AG08395 (cell line): ENCODE measurements at regions not wholly inside any gene's neighbourhood (a gene's known extent, or its start where the extent isn't known, plus 50 kb on each side); places are given as distances from the start of the nearest gene placed in this dataset.

Experiments
- DNase-seq: peaks from one replicate; pipeline ENCODE4 v3.0.0; 2012; ENCODE audit warnings: mixed read lengths, low spot score

GRCh38 chr10:121032460-121032859 is 181.3 kb downstream of the WDR11 start:
- DNase-seq, result no peak

DNA sequence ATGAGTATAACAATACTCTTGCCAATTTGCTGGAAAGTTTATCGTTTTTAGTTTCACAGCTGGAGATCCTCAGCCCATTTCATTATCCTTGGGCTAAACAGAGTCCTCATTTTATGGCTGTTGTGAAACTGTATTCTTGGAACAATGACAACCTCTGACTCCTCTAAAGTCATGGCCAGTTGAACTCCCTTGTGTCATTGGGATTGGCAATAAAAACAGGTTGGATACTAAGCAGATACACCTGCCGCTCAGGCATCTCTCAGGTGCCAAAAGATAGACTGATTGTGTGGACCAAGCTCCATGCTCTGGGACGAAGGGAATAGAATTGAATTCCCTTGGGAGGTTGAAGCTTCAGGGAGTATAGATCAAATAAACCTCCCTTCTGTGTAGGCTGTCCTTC is 182.2 kb downstream of the WDR11 start:
- no peak for DNase-seq

DNA sequence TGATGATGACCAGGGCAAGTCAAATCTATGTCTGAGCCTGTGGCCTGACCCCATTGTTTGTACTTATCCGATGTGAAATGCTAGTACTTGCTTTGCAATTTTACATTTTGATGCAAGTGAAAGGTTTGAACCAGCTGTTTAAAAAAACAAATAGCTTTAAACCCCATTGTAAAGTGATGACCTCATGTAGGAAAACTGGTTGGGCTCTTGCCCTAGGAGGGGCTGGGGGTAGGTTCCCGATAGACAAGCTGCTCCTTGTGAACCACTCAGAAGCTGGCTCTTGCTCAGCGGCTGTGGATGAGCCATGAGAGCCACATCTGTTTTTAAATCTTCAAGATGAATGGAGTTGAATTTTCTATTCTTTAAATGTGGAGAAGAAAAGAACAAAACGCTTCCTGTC is 185.3 kb downstream of the WDR11 start:
- DNase-seq, result no peak

- no peak for DNase-seq
Measured at GRCh38 chr10:121041499-121041898, 190.3 kb downstream of the WDR11 start.

GRCh38 chr10:121041906-121042305 is 190.7 kb downstream of the WDR11 start:
- DNase-seq, result no peak

- DNase-seq, result no peak
Measured at GRCh38 chr10:121042342-121042741, 191.2 kb downstream of the WDR11 start.

DNA sequence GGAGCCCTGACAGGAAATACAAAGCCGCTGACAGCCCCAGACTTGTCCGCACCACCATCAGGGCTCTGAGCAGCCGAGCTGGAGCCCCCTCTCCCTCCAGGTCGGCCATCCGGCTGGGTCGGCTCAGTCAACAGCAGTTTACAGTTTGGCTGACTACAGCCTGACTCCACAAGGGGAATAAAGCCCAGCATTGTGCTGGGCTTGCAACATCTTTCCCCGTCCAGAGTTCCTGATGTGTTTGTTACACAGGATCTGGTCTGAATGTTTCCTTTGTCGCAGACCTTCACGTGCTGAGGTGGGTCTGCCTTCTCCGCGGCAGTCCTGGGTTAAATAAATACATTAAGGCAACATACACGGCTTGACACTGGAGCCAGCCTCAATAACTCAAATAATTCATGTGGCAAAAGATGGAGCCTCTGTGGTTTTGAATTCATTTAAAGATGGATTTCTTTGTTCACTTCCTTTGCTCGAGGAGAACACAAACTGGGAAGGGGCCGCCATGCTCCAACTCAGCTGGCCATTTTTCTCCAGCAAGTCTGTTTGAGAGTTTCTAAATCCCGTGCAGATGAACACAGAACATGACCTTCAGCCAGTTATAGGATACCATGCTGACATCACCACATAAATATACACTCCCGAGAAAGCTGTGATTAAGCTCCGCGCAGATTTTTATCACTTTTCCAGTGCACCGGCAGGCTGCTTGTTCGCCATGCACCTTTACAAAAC is 192.1 kb downstream of the WDR11 start:
- DNase-seq, result no peak

DNA sequence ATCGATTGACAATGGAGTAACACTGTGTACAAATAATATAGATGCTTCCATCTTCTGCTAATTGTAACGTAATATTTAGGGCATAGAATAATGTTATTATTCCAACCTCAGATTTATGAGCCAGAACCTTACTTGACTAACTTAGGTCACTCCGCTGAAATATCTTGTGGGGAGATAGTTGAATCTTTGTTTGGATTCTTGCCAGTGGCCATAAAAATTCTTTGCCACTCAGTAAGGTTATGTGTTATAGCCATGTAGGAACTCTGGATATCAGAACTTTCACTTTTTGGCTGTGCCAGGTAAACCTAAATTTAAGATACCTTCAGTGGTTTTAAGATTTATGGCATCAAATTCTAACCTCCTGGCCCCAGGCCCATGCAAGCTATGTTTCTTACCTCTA is 197.6 kb downstream of the WDR11 start:
- DNase-seq, result no peak

- no peak for DNase-seq
Measured at GRCh38 chr10:121049489-121049888, 198.3 kb downstream of the WDR11 start.

DNA sequence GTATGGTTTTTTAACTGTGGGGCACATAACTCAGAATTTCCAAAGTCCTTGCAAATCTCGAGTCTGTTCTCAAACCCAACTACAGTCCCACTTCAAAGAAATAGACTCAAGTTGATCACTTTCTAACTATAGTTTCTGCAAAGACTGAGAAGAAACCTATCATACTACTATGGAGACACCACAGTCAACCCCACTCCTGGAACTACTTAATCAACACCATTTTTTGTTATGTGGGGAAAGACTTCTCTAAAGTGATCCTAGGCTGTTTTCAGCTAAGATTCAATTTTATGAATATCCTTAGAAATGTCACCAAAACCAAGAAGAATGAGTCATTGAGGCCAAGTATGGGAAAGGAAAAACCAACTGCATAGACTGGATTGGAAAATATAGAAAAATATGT is 198.8 kb downstream of the WDR11 start:
- DNase-seq, result no peak

DNA sequence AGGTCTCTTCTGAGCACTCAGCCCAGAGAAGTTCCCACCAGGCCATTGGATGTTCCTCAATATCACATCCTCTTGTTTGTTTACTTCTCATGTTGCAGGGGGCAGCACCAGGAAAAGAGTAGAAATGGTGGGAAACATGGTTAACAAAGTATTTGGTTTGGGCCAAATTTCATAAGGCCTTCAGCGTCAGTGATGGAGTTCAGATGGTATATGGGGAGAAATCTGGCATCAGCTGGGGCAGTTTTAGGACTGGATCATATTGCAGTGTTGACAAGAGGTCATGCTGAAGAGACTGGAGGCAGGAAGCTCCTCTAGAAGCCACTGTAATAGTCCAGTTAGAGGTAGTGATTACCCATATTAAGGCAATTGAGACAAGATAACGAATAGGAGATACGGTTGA is 200.0 kb downstream of the WDR11 start:
- no peak for DNase-seq

GRCh38 chr10:121051696-121052279 is 200.6 kb downstream of the WDR11 start:
- DNase-seq, result no peak

- DNase-seq, result no peak
Measured at GRCh38 chr10:121053151-121053550, 202.0 kb downstream of the WDR11 start.

DNA sequence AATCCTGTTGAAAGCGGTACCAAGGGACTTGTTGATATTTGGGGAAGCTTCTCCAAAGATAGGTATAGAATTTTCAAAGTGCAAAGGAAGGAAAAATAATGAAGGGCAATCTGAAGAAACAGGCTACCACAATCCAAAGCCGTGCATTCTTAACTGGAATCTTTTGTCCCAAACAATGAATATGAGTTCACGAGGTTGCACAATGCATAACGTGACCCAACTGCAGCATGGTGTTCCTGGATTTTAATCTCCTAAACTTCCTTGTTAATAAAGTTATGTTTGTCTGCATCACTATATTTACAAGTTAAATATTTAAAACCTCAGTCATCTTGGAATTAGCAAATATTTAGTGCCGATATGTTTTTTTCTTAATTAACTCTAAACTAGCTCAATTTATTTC is 203.7 kb downstream of the WDR11 start:
- DNase-seq, result no peak

DNA sequence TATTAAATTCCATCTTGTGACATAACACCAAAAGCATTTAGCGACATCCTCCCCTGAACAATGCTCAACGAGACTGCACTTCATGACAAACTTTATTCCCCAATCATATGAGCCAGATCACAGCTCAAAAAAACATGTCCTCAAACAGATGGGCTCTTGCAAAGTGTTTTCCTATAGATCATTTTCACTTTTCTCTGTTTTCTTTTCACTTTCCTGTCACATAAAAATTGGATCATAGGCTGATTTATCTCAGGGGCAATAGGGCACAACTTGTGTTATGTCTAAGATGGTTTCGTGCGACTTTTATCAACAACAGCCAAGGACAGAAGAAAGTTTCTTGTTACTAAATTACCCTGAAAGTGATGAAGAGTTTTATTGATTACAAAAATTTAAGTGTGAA is 206.1 kb downstream of the WDR11 start:
- no peak for DNase-seq

- DNase-seq, result no peak
Measured at GRCh38 chr10:121058082-121058481, 206.9 kb downstream of the WDR11 start.

- no peak for DNase-seq
Measured at GRCh38 chr10:121059351-121059750, 208.2 kb downstream of the WDR11 start.

GRCh38 chr10:121062115-121062514 is 211.0 kb downstream of the WDR11 start:
- no peak for DNase-seq

GRCh38 chr10:121063744-121064143 is 212.6 kb downstream of the WDR11 start:
- no peak for DNase-seq

- no peak for DNase-seq
Measured at GRCh38 chr10:121064491-121064890, 213.3 kb downstream of the WDR11 start.

GRCh38 chr10:121065330-121065729 is 214.2 kb downstream of the WDR11 start:
- DNase-seq, result no peak

GRCh38 chr10:121069061-121069850 is 218.1 kb downstream of the WDR11 start:
- DNase-seq, result peak; percentile 83
